K562 (cell line): ENCODE measurements at regions not wholly inside any gene's neighbourhood (a gene's known extent, or its start where the extent isn't known, plus 50 kb on each side); places are given as distances from the start of the nearest gene placed in this dataset.

Experiments
- BCOR ChIP-seq: fragments of 450-650 bp; IDR thresholded peaks from 2 replicates; pipeline ENCODE4 v1.6.1; 2016
- BRD4 ChIP-seq: fragments of 200-600 bp; sonication (generic); IDR thresholded peaks from 2 replicates; pipeline ENCODE4 v1.6.1; 2017; ENCODE audit warnings: inconsistent platforms
- CREB3 ChIP-seq: fragments of 450-650 bp; conservative IDR thresholded peaks from 2 replicates; pipeline ENCODE4 v1.6.1; 2016; ENCODE audit warnings: missing genetic modification characterization, low read depth, mild to moderate bottlenecking, missing compliant biosample characterization, moderate library complexity
- DEAF1 ChIP-seq: fragments of 450-650 bp; formaldehyde crosslinking; IDR thresholded peaks from 2 replicates; pipeline ENCODE4 v1.4.0; 2020; ENCODE audit warnings: mild to moderate bottlenecking, moderate library complexity
- ETV1 ChIP-seq: fragments of 450-650 bp; conservative IDR thresholded peaks from 2 replicates; pipeline ENCODE4 v1.6.1; 2016; ENCODE audit warnings: missing genetic modification characterization, control low read depth, low read depth, missing compliant biosample characterization
- FOXJ3 ChIP-seq: sonication (generic); formaldehyde crosslinking; IDR thresholded peaks from 2 replicates; pipeline ENCODE4 v1.4.0; 2020; ENCODE audit warnings: mild to moderate bottlenecking, missing genetic modification reagents
- GABPB2 ChIP-seq: fragments of 250-450 bp; sonication (Bioruptor Pico); conservative IDR thresholded peaks from 2 replicates; pipeline ENCODE4 v1.5.1; 2021; ENCODE audit warnings: mild to moderate bottlenecking
- HNRNPL ChIP-seq: fragments of 200-400 bp; formaldehyde crosslinking; IDR thresholded peaks from 2 replicates; pipeline ENCODE4 v1.6.1; 2017; ENCODE audit warnings: low read depth, mild to moderate bottlenecking, low read length
- HSF4 ChIP-seq: fragments of 250-450 bp; sonication (Bioruptor Pico); IDR thresholded peaks from 2 replicates; pipeline ENCODE4 v2.1.2; 2022; ENCODE audit warnings: mild to moderate bottlenecking, moderate library complexity, borderline replicate concordance
- KAT7 ChIP-seq: sonication (generic); formaldehyde crosslinking; IDR thresholded peaks from 2 replicates; pipeline ENCODE4 v1.8.0; 2022; ENCODE audit warnings: missing genetic modification reagents, mild to moderate bottlenecking, borderline replicate concordance
- PBX2 ChIP-seq, 2 experiments: IDR thresholded peaks in 1 of 2; conservative IDR thresholded peaks in 1 of 2; 2 replicates each; pipeline ENCODE4 v1.6.1; 2016; ENCODE audit warnings: low read depth in 2 of 2, mild to moderate bottlenecking in 1 of 2, missing compliant biosample characterization in 1 of 2, missing genetic modification characterization in 1 of 2, moderate library complexity in 1 of 2
- SMARCE1 ChIP-seq: fragments of 450-650 bp; IDR thresholded peaks from 2 replicates; pipeline ENCODE4 v1.7.1; 2016; ENCODE audit warnings: mild to moderate bottlenecking
- SREBF2 ChIP-seq: sonication (generic); formaldehyde crosslinking; IDR thresholded peaks from 2 replicates; pipeline ENCODE4 v1.4.0; 2020; ENCODE audit warnings: mild to moderate bottlenecking, missing genetic modification reagents
- TAF1 ChIP-seq: IDR thresholded peaks from 2 replicates; pipeline ENCODE4 v1.6.1; 2011; ENCODE audit warnings: mild to moderate bottlenecking, low read length, moderate library complexity; ENCODE audit not compliant: insufficient read depth, control insufficient read depth, severe bottlenecking; ENCODE audit errors: extremely low read depth
- USF1 ChIP-seq: sonication (generic); formaldehyde crosslinking; IDR thresholded peaks from 2 replicates; pipeline ENCODE4 v1.9.0; 2022; ENCODE audit warnings: mild to moderate bottlenecking, missing genetic modification reagents
- ZFX ChIP-seq: sonication (generic); formaldehyde crosslinking; IDR thresholded peaks from 2 replicates; pipeline ENCODE4 v1.8.0; 2022; ENCODE audit warnings: mild to moderate bottlenecking, missing genetic modification reagents, moderate library complexity
- ZKSCAN1 ChIP-seq: fragments of 150-350 bp; IDR thresholded peaks from 2 replicates; pipeline ENCODE4 v1.6.1; 2016; ENCODE audit warnings: low read depth, low read length
- ZNF146 ChIP-seq: IDR thresholded peaks from one replicate; pipeline ENCODE4 v1.6.1; 2018; ENCODE audit warnings: missing compliant biosample characterization; ENCODE audit not compliant: unreplicated experiment
- ZNF639 ChIP-seq, 2 experiments: fragments of 200-800 bp in 1 of 2; sonication (Bioruptor generic) in 1 of 2; sonication (generic) in 1 of 2; formaldehyde crosslinking in 1 of 2; IDR thresholded peaks in 1 of 2; conservative IDR thresholded peaks in 1 of 2; 2 replicates each; pipeline versions ENCODE4 v1.5.0 to v1.6.1; 2016 to 2020; ENCODE audit warnings: missing compliant biosample characterization in 1 of 2, missing genetic modification characterization in 1 of 2, missing genetic modification reagents in 1 of 2

- TF ChIP-seq DEAF1 (no peak), HNRNPL (peak; percentile 80; the same call in 1 of the 2 replicates), ZFX (peak; percentile 72), SREBF2 (no peak), USF1 (CRISPR knock-in tag) (peak; percentile 71), PBX2 (CRISPR knock-in tag; IDR thresholded peaks at IDR 0.05; ENCODE audit: low read depth) (no peak), PBX2 (tag; conservative IDR thresholded peaks at IDR 0.05; ENCODE audit: low read depth) (peak; percentile 68), CREB3 (0 out of 2 replicates have a peak, but pooled peaks have one; percentile 47), SMARCE1 (peak; percentile 79; the same call in 1 of the 2 replicates), FOXJ3 (peak; percentile 27; the same call in 1 of the 2 replicates), ZNF146 (CRISPR knock-in tag) (no peak), GABPB2 (CRISPR knock-in tag) (no peak), TAF1 (peak; percentile 32), KAT7 (CRISPR knock-in tag) (peak; percentile 71; the same call in 1 of the 2 replicates), ETV1 (peak; percentile 87), ZNF639 (CRISPR knock-in tag; conservative IDR thresholded peaks at IDR 0.05 in 1 of 2, IDR thresholded peaks at IDR 0.05 in 1 of 2) (peak in 1 of 2 experiments; percentile 81; a peak in 2 of 4 replicates), BCOR (peak; percentile 67), ZKSCAN1 (peak; percentile 36), BRD4 (peak; percentile 76; the same call in 1 of the 2 replicates), HSF4 (CRISPR knock-in tag) (no peak)
Observed at GRCh38 chr16:85334718-85335583, 222.7 kb upstream of the CIBAR2 start (continued).
